Colonic mucosa (tissue), 4 donors: ENCODE measurements at regions not wholly inside any gene's neighbourhood (a gene's known extent, or its start where the extent isn't known, plus 50 kb on each side); places are given as distances from the start of the nearest gene placed in this dataset.

Experiments used
- DNase-seq: peaks from one replicate; pipeline ENCODE4 v3.0.0-alpha.2; 2020
- H3K27ac ChIP-seq: fragments of 200-600 bp; one replicate; pipeline ENCODE4 v1.8.0; 2021
- H3K27me3 ChIP-seq: fragments of 200-600 bp; one replicate; pipeline ENCODE4 v1.8.0; 2021
- H3K36me3 ChIP-seq: fragments of 200-600 bp; one replicate; pipeline ENCODE4 v1.8.0; 2021
- H3K4me1 ChIP-seq: fragments of 200-600 bp; one replicate; pipeline ENCODE4 v1.8.0; 2021; ENCODE audit warnings: mild to moderate bottlenecking
- H3K4me3 ChIP-seq: fragments of 200-600 bp; one replicate; pipeline ENCODE4 v1.8.0; 2021
- H3K9ac ChIP-seq, 2 donors: one replicate each; pipeline ENCODE4 v1.7.0; 2013; ENCODE audit warnings: control low read depth in 2 of 2, low read depth in 2 of 2, low read length in 2 of 2
- H3K9me3 ChIP-seq: fragments of 200-600 bp; one replicate; pipeline ENCODE4 v1.8.0; 2021
- intact Hi-C: fragments of 100-400 bp; cut with DNase I; formaldehyde crosslinking; loops from one replicate; pipeline ENCODE4 v1.14.1; 2022
- TF ChIP-seq, protein P1 (sequence below): fragments of 200-600 bp; IDR thresholded peaks from one replicate; pipeline ENCODE4 v1.8.0; 2022; ENCODE audit warnings: antibody characterized with exemption, mild to moderate bottlenecking
- donor health status: healthy.
- donor health status: DM: no; HTN: no; CAD: no.
- donor health status: DM: no; HTN: no; CAD: no.

GRCh38 chr6:163844357-163844756, 429.8 kb downstream of the QKI start:
- TF ChIP-seq, protein P1, sequence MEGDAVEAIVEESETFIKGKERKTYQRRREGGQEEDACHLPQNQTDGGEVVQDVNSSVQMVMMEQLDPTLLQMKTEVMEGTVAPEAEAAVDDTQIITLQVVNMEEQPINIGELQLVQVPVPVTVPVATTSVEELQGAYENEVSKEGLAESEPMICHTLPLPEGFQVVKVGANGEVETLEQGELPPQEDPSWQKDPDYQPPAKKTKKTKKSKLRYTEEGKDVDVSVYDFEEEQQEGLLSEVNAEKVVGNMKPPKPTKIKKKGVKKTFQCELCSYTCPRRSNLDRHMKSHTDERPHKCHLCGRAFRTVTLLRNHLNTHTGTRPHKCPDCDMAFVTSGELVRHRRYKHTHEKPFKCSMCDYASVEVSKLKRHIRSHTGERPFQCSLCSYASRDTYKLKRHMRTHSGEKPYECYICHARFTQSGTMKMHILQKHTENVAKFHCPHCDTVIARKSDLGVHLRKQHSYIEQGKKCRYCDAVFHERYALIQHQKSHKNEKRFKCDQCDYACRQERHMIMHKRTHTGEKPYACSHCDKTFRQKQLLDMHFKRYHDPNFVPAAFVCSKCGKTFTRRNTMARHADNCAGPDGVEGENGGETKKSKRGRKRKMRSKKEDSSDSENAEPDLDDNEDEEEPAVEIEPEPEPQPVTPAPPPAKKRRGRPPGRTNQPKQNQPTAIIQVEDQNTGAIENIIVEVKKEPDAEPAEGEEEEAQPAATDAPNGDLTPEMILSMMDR = no peak
- Histone ChIP-seq H3K4me1 (no peaks in the 10 kb centered on the region), H3K36me3 (no peaks in the 10 kb centered on the region), H3K4me3 (no peak overlapping the region), H3K9ac (no peak overlapping the region), H3K9me3 (no peaks in the 10 kb centered on the region), H3K27ac (no peak overlapping the region), H3K27me3 (no peaks in the 10 kb centered on the region)
- intact Hi-C loops = no loop called here
- no peak for DNase-seq

DNA sequence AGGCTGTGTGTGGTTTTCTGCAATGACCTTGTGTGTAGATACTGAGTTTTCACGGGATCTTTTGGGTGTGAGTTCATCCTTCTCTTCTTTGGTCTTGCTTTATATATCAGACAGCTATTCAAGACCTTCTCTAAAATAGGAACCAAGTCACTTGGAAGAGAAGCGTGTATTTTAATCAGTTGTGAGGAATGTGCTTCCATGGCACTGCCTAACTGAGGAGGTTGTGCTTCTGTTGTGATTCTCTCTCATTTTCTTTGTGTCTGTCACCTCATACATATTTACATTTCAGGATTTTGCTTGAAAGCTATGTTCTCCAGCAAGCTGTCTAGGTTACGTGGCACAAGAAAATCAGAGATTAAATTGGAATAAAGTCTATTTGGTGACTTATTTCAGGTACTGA, 428.7 kb downstream of the QKI start:
- Histone ChIP-seq H3K27ac (no peak overlapping the region), H3K9ac (no peak overlapping the region), H3K4me1 (no peaks in the 10 kb centered on the region), H3K27me3 (no peaks in the 10 kb centered on the region), H3K9me3 (no peaks in the 10 kb centered on the region), H3K36me3 (no peaks in the 10 kb centered on the region), H3K4me3 (no peak overlapping the region)
- no peak for DNase-seq
- intact Hi-C loops = no loop called here
- TF ChIP-seq, protein P1 = no peak

DNA sequence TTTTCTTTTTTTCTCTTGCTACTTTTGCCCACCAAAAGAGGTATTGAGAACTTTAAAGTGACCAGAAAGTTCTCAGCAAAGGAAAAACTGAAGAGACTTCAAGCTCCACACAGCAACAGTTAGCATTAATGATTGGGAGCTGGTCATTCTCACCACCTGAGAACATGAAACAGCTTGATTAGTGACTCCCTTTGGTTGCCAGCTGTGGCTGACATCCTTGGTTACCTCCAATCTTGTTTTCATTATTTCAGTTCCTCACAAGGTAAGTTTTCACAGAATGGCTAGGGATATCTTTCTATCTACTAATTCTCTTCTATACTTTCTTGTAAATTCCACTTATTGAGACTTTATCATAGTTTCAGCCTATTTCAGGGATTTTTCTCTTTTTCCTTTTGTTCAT, 427.9 kb downstream of the QKI start:
- intact Hi-C loops = no loop called here
- no peak for DNase-seq

GRCh38 chr6:163841733-163842132, 427.2 kb downstream of the QKI start:
- Histone ChIP-seq H3K4me1 (no peaks in the 10 kb centered on the region), H3K27ac (no peak overlapping the region), H3K27me3 (no peaks in the 10 kb centered on the region), H3K9me3 (no peaks in the 10 kb centered on the region), H3K4me3 (no peak overlapping the region), H3K9ac (no peak overlapping the region), H3K36me3 (no peaks in the 10 kb centered on the region)
- TF ChIP-seq, protein P1 = no peak
- no peak for DNase-seq
- intact Hi-C loops = no loop called here

More for the DNA sequence above, 427.9 kb downstream of the QKI start:
- H3K27me3 ChIP-seq = no peaks in the 10 kb centered on the region
- no peaks in the 10 kb centered on the region for H3K9me3 ChIP-seq
- no peak overlapping the region for H3K9ac ChIP-seq
- no peak overlapping the region for H3K27ac ChIP-seq
- H3K36me3 ChIP-seq = no peaks in the 10 kb centered on the region
- no peak overlapping the region for H3K4me3 ChIP-seq
- TF ChIP-seq, protein P1 = no peak
- H3K4me1 ChIP-seq = no peaks in the 10 kb centered on the region

- TF ChIP-seq, protein P1 = no peak
- Histone ChIP-seq H3K9ac (no peak overlapping the region), H3K9me3 (no peaks in the 10 kb centered on the region), H3K27me3 (no peaks in the 10 kb centered on the region), H3K4me3 (no peak overlapping the region), H3K4me1 (no peaks in the 10 kb centered on the region), H3K27ac (no peak overlapping the region), H3K36me3 (no peaks in the 10 kb centered on the region)
- no peak for DNase-seq
- intact Hi-C loops = no loop called here
Measured at GRCh38 chr6:163841326-163841725, 426.8 kb downstream of the QKI start.

GRCh38 chr6:163840880-163841279, 426.4 kb downstream of the QKI start:
- H3K4me3 ChIP-seq = no peak overlapping the region
- DNase-seq = no peak
- H3K4me1 ChIP-seq = no peaks in the 10 kb centered on the region
- no peak overlapping the region for H3K27ac ChIP-seq
- intact Hi-C loops = no loop called here
- no peaks in the 10 kb centered on the region for H3K9me3 ChIP-seq
- TF ChIP-seq, protein P1 = no peak
- H3K36me3 ChIP-seq = no peaks in the 10 kb centered on the region
- no peak overlapping the region for H3K9ac ChIP-seq
- H3K27me3 ChIP-seq = no peaks in the 10 kb centered on the region
